Lower leg skin (tissue), 4 donors: ENCODE measurements at regions not wholly inside any gene's neighbourhood (a gene's known extent, or its start where the extent isn't known, plus 50 kb on each side); places are given as distances from the start of the nearest gene placed in this dataset.

Experiments
- DNase-seq, 2 donors: peaks; one replicate each; pipeline ENCODE4 v3.0.0-alpha.2; 2019; ENCODE audit warnings: low spot score in 2 of 2
- H3K4me3 ChIP-seq: fragments of 200-600 bp; sonication (generic); 2 replicates; pipeline ENCODE4 v1.5.1; 2017; ENCODE audit warnings: mild to moderate bottlenecking, low read depth; ENCODE audit not compliant: poor library complexity, severe bottlenecking
- POLR2A ChIP-seq, 2 donors: fragments of 450-650 bp; IDR thresholded peaks; one replicate each; pipeline ENCODE4 v1.6.1; 2016 to 2017; ENCODE audit warnings: antibody characterized with exemption in 2 of 2, mild to moderate bottlenecking in 1 of 2, moderate library complexity in 1 of 2
- WGBS, 2 donors: methylation state at CpG; one replicate each; pipeline ENCODE4 v1.1.5; 2018; 5-methylcytosine and 5-hydroxymethylcytosine counted together
- intact Hi-C: fragments of 100-400 bp; cut with DNase I; formaldehyde crosslinking; loops from one replicate; pipeline ENCODE4 v1.15.0; 2023; ENCODE audit warnings: low total_unique reads
- TF ChIP-seq, protein P1 (sequence below), 3 donors: fragments of 450-650 bp; IDR thresholded peaks; one replicate each; pipeline ENCODE4 v1.5.1; 2016; ENCODE audit warnings: antibody characterized with exemption in 3 of 3, mild to moderate bottlenecking in 3 of 3, moderate library complexity in 2 of 3

DNA sequence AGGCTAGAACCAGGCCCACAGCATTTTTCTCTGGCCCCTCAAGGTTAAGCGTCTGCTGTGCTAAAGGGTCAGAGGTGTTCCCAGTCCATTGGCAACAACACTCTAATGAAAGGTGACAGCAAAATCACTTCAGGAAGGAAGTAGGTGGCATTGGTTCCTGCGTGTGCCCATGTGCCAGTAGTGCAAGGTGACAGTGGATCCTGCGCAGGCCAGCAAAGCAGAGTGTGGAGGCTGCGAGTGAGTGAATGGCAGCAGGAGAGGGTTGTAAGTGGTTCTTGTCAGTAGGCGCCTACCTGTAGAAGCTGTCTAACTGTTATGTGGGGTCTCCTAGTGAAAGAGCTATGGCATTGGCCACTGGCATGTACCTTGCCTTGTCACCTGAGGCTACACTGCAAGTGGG lies 898.2 kb upstream of the TYRP1 start:
- no peak overlapping the region for H3K4me3 ChIP-seq
- 90 to 92% methylated on average over 5 of the region's 5 CpGs for WGBS, 2 donors
- no peak for DNase-seq
- no peak for TF ChIP-seq POLR2A (IDR thresholded peaks at IDR 0.05)
- TF ChIP-seq, protein P1, sequence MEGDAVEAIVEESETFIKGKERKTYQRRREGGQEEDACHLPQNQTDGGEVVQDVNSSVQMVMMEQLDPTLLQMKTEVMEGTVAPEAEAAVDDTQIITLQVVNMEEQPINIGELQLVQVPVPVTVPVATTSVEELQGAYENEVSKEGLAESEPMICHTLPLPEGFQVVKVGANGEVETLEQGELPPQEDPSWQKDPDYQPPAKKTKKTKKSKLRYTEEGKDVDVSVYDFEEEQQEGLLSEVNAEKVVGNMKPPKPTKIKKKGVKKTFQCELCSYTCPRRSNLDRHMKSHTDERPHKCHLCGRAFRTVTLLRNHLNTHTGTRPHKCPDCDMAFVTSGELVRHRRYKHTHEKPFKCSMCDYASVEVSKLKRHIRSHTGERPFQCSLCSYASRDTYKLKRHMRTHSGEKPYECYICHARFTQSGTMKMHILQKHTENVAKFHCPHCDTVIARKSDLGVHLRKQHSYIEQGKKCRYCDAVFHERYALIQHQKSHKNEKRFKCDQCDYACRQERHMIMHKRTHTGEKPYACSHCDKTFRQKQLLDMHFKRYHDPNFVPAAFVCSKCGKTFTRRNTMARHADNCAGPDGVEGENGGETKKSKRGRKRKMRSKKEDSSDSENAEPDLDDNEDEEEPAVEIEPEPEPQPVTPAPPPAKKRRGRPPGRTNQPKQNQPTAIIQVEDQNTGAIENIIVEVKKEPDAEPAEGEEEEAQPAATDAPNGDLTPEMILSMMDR (IDR thresholded peaks at IDR 0.05) = no peak
- intact Hi-C loops = no loop called here

DNA sequence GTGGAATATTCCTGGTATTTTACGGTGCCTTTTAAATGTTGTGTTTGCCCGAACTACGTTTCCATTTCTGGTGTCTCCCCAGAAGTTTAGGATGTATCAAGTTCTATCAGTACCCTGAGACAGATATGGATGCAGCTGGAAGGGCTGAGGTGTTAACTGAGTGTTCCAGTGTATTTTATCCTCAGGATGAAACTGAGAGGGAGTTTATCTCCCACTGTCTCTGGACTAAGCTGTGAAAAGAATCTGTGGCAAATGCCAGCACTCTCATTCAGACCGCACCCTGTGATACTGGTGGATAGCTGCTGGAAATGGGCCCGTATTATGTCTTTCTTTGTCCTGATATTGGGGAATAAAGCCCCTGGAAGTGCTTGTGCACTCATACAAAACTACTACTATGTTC lies 887.2 kb upstream of the TYRP1 start:
- H3K4me3 ChIP-seq = no peak overlapping the region
- intact Hi-C loops = no loop called here
- WGBS, 2 donors = 69 to 88% methylated on average over 5 of the region's 5 CpGs
- TF ChIP-seq, protein P1 (IDR thresholded peaks at IDR 0.05) = no peak
- TF ChIP-seq POLR2A (IDR thresholded peaks at IDR 0.05) = no peak
- no peak for DNase-seq

DNA sequence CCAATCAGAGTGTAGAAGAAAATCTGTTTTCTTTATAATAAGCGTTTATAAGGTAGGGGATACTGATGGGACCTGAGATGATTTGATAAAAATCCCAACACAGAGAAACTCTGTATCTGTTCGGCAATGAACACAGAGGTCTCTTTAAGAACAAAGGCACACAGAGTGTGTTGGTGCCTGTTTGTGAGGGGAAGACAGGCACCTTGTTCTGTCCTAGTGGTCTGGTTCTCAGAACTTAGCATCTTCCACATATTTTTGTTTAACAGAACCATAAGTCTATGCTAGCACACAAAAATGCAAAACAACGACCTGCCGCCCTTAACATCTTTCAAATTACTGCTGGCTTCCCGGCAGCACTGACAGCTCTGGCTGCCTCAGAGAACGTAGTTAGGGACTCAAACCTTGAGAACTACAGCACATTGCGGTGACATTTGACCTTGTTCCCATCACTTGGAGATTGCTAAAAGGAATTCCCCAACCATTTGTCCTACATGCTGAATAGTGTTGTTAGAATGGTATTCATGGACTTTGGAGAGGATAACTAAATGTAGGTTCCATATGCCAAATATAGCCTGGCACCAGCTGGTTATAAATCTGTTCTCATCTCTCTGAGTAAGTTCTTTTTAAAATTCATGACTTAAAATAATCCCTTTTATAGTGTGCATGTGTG lies 871.7 kb upstream of the TYRP1 start:
- 45 to 49% methylated on average over 7 of the region's 7 CpGs for WGBS, 2 donors
- intact Hi-C loops = no loop called here
- TF ChIP-seq, protein P1 (IDR thresholded peaks at IDR 0.05) = no peak
- no peak for TF ChIP-seq POLR2A (IDR thresholded peaks at IDR 0.05)
- H3K4me3 ChIP-seq = no peak overlapping the region
- no peak for DNase-seq

DNA sequence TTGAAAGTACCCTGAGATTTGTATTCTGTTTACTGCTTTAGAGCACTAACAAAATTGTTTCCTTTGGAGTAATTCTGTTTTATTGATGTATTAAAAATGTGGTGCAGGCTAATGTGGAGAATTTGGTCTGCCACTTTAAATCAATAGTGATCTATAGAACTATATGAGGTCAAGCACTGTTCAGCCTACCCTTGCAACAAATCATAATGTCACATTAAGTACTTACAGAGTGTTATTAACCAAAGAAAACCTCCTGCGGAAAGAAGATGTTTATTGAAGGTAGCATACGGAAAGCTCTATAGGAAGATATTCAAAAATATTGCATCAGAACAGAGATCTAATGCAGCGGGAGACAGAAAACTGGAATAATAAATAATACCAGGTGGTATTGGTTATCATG lies 865.0 kb upstream of the TYRP1 start:
- no peak for DNase-seq
- H3K4me3 ChIP-seq = no peak overlapping the region
- TF ChIP-seq, protein P1 (IDR thresholded peaks at IDR 0.05) = no peak
- TF ChIP-seq POLR2A (IDR thresholded peaks at IDR 0.05) = no peak
- intact Hi-C loops = no loop called here
- WGBS, 2 donors = 67 to 78% methylated on average over 3 of the region's 3 CpGs

DNA sequence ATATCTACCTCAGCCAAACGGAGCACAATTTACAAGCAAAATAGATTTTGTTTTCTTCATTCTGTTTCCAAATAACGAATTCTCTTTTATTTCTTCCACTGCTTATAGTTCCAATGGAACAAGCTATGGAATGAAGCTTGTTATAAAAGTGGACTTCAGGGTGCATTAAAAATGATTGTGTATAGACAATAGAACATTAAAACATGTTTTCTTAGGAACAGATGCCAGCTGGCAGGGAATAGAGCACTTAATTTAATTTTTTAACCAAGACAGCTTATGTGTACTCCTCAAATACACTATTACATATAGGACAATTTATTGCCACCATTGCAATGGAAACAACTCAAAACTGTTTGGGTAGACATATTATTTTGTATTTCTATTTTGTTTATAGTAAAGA lies 860.1 kb upstream of the TYRP1 start:
- TF ChIP-seq, protein P1 (IDR thresholded peaks at IDR 0.05) = no peak
- TF ChIP-seq POLR2A (IDR thresholded peaks at IDR 0.05) = no peak
- no peak overlapping the region for H3K4me3 ChIP-seq
- 69 to 76% methylated on average over 2 of the region's 2 CpGs for WGBS, 2 donors
- no peak for DNase-seq
- intact Hi-C loops = no loop called here

DNA sequence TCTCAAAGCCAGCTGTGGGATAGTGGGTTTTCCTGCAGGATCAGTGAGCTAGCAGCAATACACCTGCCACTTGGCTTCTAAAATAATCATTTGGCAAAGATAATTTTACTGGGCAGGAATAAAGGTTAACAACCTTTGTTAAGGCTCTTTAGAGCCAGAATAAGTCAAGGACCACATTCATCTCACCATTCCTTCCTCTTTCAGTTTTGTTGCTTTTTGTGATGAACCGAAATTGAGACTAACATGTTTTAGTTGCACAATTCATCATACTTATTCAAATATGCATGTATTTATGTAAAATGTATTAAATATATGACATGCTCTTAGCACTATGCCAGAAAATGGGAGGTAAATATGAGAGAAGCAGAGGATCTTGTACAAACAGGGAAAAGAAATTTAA lies 824.4 kb upstream of the TYRP1 start:
- no peak overlapping the region for H3K4me3 ChIP-seq
- TF ChIP-seq POLR2A (IDR thresholded peaks at IDR 0.05) = no peak
- TF ChIP-seq, protein P1 (IDR thresholded peaks at IDR 0.05) = no peak
- intact Hi-C loops = no loop called here
- DNase-seq = no peak
- WGBS, 2 donors = 60 to 62% methylated on average over 1 of the region's 1 CpG
